Activated CD4-positive, alpha-beta T cell treated with anti-CD3 and anti-CD28 coated beads, Interleukin-10, Interleukin-2, amounts not matched to agents 100 ng/mL and 50 ng/mL, durations not matched to agents 16 hours and 8 hours (primary cell): ENCODE measurements at regions not wholly inside any gene's neighbourhood (a gene's known extent, or its start where the extent isn't known, plus 50 kb on each side); places are given as distances from the start of the nearest gene placed in this dataset.
"Not testable (repeated sequence)": the region's sequence is repeated elsewhere in the genome, so short reads cannot be mapped to it uniquely, and the experiment has no call there.

Source experiments
- DNase-seq: peaks from one replicate; pipeline ENCODE4 v3.0.0-alpha.2; 2020

GRCh38 chr2:226467221-226467620 lies 332.4 kb downstream of the IRS1 start:
- no peak for DNase-seq

- no peak for DNase-seq
These were observed 333.0 kb downstream of the IRS1 start for GRCh38 chr2:226466589-226466988.

DNA sequence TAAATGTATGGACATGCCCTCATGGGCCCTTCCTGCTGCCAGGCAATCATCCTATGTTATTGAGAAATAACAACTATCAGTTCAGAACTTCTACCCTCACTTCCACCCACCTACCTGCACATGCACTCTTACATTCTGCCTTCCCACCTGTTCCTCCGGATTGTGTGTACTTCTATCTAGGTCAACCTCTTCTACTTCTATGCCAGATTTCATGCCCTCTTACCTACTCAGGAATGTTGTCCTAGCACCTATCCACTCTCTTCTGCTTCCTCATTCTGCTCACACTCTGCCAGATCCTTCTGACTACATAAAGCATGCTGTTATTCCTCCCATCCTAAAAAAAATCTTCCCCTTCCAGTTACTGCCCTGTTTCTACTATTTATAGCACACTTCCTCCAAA lies 333.5 kb downstream of the IRS1 start:
- no peak for DNase-seq

GRCh38 chr2:226464380-226464779 lies 335.2 kb downstream of the IRS1 start:
- DNase-seq, result no peak

GRCh38 chr2:226463154-226463553 lies 336.5 kb downstream of the IRS1 start:
- no peak for DNase-seq

DNA sequence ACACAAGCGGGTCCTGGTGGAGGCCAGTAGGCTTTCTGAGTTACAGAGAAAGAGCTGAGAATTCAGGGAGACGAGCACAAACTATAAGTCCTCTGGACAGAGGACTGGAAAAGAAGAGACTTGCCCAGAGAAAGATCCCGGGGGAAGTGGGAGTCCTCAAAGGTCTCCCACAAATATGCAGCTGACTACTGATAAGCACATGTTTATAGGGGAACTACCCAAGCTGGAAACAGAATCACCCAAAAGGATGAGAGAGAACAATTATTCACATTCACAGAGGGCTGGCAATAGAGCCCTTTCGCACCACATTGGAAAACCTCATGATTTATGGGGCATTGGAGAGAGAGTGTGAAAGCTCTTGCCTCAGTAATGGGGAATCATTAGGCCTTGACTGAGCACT lies 337.6 kb downstream of the IRS1 start:
- no peak for DNase-seq

DNA sequence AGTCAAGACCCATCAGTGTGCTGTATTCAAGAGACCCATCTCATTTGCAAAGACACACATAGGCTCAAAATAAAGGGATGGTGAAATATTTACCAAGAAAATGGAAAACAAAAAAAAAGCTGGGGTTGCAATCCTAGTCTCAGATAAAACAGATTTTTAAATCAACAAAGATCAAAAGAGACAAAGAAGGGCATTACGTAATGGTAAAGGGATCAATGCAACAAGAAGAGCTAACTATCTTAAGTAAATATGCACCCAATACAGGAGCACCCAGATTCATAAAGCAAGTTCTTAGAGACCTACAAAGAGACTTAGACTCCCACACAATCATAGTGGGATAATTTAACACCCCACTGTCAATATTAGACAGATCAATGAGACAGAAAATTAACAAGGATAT lies 343.5 kb downstream of the IRS1 start:
- not testable (repeated sequence) for DNase-seq

DNA sequence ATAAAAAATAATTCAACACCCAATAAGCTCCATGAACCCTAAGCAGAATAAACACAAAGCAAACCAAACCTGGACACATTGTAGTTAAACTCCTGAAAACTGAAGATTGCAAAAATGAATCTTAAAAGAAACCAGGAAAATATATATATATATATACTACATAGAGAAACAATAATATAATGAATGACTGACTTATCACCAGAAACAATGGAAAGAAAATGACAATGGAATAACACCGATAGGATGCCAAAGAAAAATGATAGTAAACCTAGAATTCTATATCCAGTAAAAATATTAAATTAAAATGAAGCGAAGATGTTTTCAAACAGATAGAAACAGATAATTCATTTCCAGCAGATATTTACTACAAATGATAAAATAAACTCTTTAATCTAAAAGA lies 346.9 kb downstream of the IRS1 start:
- DNase-seq, result no peak

GRCh38 chr2:226451486-226451885 lies 348.1 kb downstream of the IRS1 start:
- no peak for DNase-seq

- no peak for DNase-seq
These were observed 349.5 kb downstream of the IRS1 start for GRCh38 chr2:226450141-226450540.

GRCh38 chr2:226447338-226448300 lies 352.0 kb downstream of the IRS1 start:
- no peak for DNase-seq

- no peak for DNase-seq
These were observed 353.1 kb downstream of the IRS1 start for GRCh38 chr2:226446406-226447001.

DNA sequence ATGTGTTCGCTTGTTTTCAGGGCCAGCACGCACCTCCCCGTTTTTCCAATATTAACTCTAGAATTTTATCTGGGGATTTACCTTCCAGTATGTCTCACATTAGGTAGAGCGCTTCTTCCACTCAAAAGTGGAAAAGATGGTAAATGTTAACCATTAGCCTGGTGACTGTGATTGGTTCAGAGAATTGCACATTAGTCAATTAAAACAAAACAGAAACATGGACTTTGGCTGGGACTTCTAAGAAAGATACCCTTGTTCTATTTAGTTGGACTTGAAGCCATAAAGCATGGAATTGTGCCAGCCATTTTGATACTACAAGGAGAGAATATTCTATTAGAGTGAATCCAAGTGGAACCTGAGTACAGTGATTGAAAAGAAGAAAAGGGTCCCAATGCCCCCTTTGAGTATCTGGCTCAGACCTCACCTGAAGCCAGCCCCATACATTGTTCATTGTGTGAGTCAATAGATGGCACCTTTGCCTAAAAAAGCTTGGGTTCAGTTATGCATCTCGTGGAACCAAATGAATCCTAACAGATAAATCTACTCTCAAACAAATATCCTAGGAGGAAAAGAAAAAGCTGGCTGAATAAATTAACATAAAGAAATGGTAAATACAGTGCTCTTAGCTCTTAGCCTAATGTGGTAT lies 354.3 kb downstream of the IRS1 start:
- no peak for DNase-seq

DNA sequence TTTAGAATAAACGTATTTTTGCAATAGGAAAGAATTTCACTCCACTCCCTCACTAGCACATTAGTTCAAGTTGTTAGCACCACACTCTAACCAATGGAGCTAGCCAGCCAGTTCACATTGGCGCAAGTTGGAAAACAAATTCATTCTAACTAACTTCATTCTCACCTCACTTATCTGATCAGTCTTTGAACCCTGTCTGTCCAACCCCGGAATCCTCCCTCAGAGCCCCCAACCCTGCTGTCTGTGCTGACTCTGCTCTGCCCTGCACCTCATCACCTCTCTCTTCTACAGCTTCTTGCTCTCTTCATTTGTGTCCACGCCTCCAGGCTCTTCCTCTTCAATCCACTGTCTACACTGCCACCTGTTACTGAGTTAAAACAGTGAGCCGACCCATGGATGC lies 356.5 kb downstream of the IRS1 start:
- no peak for DNase-seq

DNA sequence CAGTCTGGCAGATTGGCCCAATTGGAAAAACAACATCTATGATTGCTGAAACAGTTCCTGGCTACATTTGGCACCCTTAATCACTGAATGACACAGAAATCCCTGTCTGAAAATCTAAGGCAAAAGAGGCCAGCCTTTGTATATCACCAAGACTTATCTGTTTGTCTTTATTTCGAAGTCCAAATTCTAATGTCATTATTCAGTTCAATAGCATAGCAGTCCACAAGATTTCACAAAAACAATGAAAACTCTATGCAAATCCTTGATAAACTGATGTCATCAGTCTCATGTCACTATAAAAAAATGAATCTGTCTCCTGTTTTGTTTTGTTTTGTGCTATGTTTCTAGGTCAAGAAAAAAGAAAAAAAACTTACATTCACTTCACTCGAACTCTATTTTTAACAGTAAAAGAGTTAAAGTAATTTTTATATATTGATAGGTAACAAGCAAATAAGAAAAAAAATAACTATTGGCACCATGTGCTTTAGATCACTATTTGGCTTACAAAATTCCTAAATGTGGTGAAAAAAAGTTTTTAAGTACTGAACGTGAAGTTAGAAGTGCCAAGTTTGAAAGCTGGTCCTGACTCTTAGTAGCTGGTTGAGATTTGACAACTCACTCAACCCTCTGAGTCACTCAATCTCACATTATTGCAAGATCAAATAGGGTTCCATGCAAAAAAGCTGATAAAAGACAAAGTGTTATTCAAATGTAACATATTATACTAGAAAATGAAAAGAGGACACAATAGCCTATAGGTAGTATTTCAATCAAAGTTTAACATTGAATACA lies 359.3 kb downstream of the IRS1 start:
- DNase-seq, result no peak

GRCh38 chr2:226439337-226439736 lies 360.3 kb downstream of the IRS1 start:
- DNase-seq, result no peak

DNA sequence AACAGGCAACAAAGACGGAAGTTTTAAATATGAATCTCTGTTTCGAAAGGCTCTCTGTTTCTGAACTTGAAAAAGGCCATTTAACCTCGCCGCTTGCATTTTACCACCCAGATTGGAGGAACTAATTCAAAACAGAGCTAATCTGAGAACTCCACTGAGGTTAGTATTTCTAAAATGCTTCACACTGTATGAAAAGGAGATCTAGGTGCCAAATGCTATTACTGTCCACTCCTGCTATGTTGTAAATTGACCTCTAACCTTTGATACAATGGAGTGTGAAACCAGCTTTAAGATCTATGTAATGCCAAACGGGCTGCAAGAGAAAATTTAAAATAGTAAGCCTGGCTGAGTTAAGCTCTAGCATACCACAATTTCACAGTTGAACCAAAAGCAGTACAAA lies 364.5 kb downstream of the IRS1 start:
- DNase-seq, result no peak

- no peak for DNase-seq
These were observed 364.9 kb downstream of the IRS1 start for GRCh38 chr2:226434702-226435101.

- no peak for DNase-seq
These were observed 368.2 kb downstream of the IRS1 start for GRCh38 chr2:226431288-226431948.

DNA sequence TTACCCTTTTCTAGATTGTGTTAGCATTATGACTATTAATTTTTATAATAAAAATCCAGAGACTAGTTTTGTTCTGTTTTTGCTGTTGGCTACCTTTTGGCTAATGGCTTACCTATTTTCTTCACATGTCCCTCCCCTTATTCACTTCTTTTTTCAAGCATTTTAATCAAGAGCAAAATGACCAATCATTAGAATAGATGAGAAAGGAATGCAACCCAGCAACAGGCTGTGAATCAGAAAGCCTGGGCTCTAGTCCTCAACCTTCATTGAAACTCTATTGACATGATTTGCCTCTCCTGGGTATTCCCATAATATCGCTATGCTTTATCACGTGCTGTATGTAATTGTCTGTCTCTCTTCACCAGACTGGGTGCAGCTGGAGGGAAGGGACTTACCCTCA lies 370.1 kb downstream of the IRS1 start:
- DNase-seq, result no peak

DNA sequence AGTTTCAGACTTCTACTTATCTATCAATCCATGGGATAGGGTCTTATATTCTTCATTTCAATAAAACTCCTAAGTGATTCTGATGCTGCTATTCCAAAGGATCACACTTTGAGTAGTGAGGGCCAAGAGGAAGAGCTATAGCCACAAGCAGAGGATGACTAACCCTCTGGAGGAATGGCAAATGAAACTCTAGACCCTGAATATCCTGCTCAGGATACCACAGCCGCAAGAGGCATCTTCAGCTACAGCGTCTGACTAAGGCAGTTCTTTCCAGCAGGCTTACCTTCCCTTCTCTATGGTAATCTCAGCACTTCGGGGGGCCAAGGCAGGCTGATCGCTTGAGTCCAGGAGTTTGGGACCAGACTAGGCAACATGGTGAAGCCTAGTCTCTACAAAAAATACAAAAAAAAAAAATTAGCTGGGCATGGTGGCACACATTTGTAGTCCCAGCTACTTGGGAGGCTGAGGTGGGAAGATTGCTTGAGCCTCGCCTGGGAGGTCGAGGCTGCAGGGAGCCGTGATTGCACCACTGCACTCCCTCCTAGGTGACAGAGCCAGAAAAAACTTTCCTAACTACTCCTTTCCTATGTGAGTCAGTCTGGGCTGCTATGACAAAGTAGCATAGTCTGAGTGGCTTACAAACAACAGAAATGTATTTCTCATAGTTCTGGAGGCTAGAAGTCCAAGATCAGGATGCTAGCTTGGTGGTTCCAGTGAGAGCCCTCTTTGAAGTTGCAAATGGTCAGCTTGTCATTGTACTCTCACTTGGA lies 371.9 kb downstream of the IRS1 start:
- no peak for DNase-seq

- no peak for DNase-seq
These were observed 373.3 kb downstream of the IRS1 start for GRCh38 chr2:226426292-226426736.
